Colonic mucosa (tissue), 4 donors: ENCODE measurements at regions not wholly inside any gene's neighbourhood (a gene's known extent, or its start where the extent isn't known, plus 50 kb on each side); places are given as distances from the start of the nearest gene placed in this dataset.

Experiments used
- DNase-seq: peaks from one replicate; pipeline ENCODE4 v3.0.0-alpha.2; 2020
- H3K27ac ChIP-seq: fragments of 200-600 bp; one replicate; pipeline ENCODE4 v1.8.0; 2021
- H3K27me3 ChIP-seq: fragments of 200-600 bp; one replicate; pipeline ENCODE4 v1.8.0; 2021
- H3K36me3 ChIP-seq: fragments of 200-600 bp; one replicate; pipeline ENCODE4 v1.8.0; 2021
- H3K4me1 ChIP-seq: fragments of 200-600 bp; one replicate; pipeline ENCODE4 v1.8.0; 2021; ENCODE audit warnings: mild to moderate bottlenecking
- H3K4me3 ChIP-seq: fragments of 200-600 bp; one replicate; pipeline ENCODE4 v1.8.0; 2021
- H3K9ac ChIP-seq, 2 donors: one replicate each; pipeline ENCODE4 v1.7.0; 2013; ENCODE audit warnings: control low read depth in 2 of 2, low read depth in 2 of 2, low read length in 2 of 2
- H3K9me3 ChIP-seq: fragments of 200-600 bp; one replicate; pipeline ENCODE4 v1.8.0; 2021
- intact Hi-C: fragments of 100-400 bp; cut with DNase I; formaldehyde crosslinking; loops from one replicate; pipeline ENCODE4 v1.14.1; 2022
- TF ChIP-seq, protein P1 (sequence below): fragments of 200-600 bp; IDR thresholded peaks from one replicate; pipeline ENCODE4 v1.8.0; 2022; ENCODE audit warnings: antibody characterized with exemption, mild to moderate bottlenecking
- donor health status: healthy.
- donor health status: DM: no; HTN: no; CAD: no.
- donor health status: DM: no; HTN: no; CAD: no.

DNA sequence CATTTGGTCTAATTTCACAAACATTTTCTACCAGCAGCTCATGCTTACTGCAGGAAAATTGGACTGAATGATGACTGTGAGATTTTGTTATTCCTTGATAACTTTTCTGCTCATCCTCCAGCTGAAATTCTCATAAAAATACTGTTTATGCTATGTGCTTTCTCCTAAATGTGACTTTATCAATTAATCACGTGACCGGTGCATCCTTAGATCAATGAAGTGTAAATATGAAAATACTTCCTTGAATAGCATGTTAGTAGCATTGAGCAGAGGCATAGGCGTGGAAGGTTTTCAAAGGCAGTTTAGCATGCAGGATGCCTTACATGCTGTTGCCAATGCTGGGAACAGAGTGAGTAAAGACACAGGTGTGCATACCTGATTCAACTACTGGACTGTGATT, 1002.5 kb downstream of the CBLN2 start:
- TF ChIP-seq, protein P1, sequence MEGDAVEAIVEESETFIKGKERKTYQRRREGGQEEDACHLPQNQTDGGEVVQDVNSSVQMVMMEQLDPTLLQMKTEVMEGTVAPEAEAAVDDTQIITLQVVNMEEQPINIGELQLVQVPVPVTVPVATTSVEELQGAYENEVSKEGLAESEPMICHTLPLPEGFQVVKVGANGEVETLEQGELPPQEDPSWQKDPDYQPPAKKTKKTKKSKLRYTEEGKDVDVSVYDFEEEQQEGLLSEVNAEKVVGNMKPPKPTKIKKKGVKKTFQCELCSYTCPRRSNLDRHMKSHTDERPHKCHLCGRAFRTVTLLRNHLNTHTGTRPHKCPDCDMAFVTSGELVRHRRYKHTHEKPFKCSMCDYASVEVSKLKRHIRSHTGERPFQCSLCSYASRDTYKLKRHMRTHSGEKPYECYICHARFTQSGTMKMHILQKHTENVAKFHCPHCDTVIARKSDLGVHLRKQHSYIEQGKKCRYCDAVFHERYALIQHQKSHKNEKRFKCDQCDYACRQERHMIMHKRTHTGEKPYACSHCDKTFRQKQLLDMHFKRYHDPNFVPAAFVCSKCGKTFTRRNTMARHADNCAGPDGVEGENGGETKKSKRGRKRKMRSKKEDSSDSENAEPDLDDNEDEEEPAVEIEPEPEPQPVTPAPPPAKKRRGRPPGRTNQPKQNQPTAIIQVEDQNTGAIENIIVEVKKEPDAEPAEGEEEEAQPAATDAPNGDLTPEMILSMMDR = no peak
- Histone ChIP-seq H3K9me3 (no peaks in the 10 kb centered on the region), H3K4me1 (no peaks in the 10 kb centered on the region), H3K4me3 (no peak overlapping the region), H3K27ac (no peak overlapping the region), H3K27me3 (no peaks in the 10 kb centered on the region), H3K36me3 (no peaks in the 10 kb centered on the region), H3K9ac (no peak overlapping the region)
- no peak for DNase-seq
- intact Hi-C loops = no loop called here

GRCh38 chr18:71529703-71530303, 1014.3 kb downstream of the CBLN2 start:
- H3K4me3 ChIP-seq = no peak overlapping the region
- no peak for DNase-seq
- TF ChIP-seq, protein P1 = no peak
- no peak overlapping the region for H3K9ac ChIP-seq
- H3K4me1 ChIP-seq = no peaks in the 10 kb centered on the region
- H3K27me3 ChIP-seq = no peaks in the 10 kb centered on the region
- intact Hi-C loops = no loop called here
- H3K36me3 ChIP-seq = no peaks in the 10 kb centered on the region
- no peak overlapping the region for H3K27ac ChIP-seq
- no peaks in the 10 kb centered on the region for H3K9me3 ChIP-seq

DNA sequence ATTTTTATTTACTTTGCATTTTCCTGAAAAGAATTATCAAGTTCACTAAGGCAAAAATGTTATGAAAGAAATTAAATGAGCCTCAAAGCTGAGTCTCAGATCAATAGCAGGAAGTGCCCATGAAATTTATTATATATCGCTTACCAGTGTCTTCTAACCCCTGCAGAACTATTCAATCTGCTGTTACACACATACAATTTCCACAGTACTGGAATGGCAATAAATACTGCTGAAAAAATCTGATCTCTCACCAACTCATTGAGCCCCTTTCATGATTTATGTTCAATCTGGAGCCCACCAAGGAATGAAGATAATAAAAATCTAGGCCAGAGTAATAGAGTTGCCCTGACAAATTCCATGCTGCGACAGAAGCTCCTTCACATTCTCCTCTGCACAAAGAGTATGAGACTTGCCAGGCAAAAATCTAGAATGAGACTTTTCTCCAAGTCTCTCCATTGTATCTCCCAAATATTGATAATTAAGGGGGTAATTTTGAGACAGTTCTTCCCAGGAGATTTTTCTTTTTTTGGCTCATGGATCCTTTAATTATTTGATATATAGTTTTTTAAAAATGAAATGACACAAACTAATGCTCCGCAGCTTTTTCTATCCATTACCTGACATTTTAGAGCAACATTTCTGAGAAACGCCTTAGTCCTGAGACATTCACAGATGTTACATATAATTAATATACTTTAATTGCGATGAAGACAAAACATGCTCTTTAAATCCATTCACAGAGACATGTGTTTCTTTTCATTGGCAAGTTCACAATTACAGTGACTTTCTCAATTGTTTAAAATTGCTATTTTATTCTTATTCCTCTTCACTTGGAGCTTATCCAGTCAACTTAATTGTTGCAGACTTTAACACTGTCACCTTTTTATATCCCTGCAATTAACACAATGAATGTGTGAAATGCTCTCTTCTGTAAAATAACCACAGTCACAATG, 1020.4 kb downstream of the CBLN2 start:
- Histone ChIP-seq H3K36me3 (no peaks in the 10 kb centered on the region), H3K9me3 (no peaks in the 10 kb centered on the region), H3K4me3 (no peak overlapping the region), H3K27ac (no peak overlapping the region), H3K4me1 (no peaks in the 10 kb centered on the region), H3K9ac (no peak overlapping the region), H3K27me3 (no peaks in the 10 kb centered on the region)
- TF ChIP-seq, protein P1 = no peak
- intact Hi-C loops = no loop called here
- no peak for DNase-seq

DNA sequence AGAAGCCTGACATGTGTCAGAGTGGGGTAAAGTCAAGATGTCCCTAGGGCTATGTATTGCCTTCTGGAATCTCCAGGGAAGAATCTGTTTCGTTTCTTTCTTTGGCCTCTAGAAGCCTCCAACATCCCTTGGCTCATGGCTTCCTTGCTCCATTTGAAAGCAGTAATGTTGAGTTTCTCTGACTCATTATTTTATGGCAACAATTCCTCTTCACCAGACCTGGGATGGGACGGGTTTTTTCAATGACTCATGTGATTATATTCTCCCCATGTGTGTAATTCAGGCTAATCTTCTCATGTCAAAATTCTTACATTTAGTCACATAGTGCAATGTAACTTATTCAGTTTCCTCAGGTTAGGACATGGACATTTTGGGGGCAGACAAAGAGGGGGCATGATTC, 1038.6 kb downstream of the CBLN2 start:
- Histone ChIP-seq H3K9me3 (no peaks in the 10 kb centered on the region), H3K27ac (no peak overlapping the region), H3K9ac (no peak overlapping the region), H3K4me3 (no peak overlapping the region), H3K4me1 (no peaks in the 10 kb centered on the region), H3K27me3 (no peaks in the 10 kb centered on the region), H3K36me3 (no peaks in the 10 kb centered on the region)
- intact Hi-C loops = no loop called here
- no peak for DNase-seq
- TF ChIP-seq, protein P1 = no peak

GRCh38 chr18:71503222-71503621, 1040.9 kb downstream of the CBLN2 start:
- H3K36me3 ChIP-seq = no peaks in the 10 kb centered on the region
- H3K27me3 ChIP-seq = no peaks in the 10 kb centered on the region
- no peaks in the 10 kb centered on the region for H3K4me1 ChIP-seq
- TF ChIP-seq, protein P1 = no peak
- no peaks in the 10 kb centered on the region for H3K9me3 ChIP-seq
- no peak for DNase-seq
- no peak overlapping the region for H3K9ac ChIP-seq
- no peak overlapping the region for H3K4me3 ChIP-seq
- no peak overlapping the region for H3K27ac ChIP-seq
- intact Hi-C loops = no loop called here
